HL-60/S4 (cell line): ENCODE measurements at regions not wholly inside any gene's neighbourhood (a gene's known extent, or its start where the extent isn't known, plus 50 kb on each side); places are given as distances from the start of the nearest gene placed in this dataset.

Experiments
- in situ Hi-C: fragments of 300-500 bp; cut with MboI; formaldehyde crosslinking; loops from 2 replicates; pipeline ENCODE4 v1.14.3; 2022; ENCODE audit warnings: low sequenced_read_pairs

DNA sequence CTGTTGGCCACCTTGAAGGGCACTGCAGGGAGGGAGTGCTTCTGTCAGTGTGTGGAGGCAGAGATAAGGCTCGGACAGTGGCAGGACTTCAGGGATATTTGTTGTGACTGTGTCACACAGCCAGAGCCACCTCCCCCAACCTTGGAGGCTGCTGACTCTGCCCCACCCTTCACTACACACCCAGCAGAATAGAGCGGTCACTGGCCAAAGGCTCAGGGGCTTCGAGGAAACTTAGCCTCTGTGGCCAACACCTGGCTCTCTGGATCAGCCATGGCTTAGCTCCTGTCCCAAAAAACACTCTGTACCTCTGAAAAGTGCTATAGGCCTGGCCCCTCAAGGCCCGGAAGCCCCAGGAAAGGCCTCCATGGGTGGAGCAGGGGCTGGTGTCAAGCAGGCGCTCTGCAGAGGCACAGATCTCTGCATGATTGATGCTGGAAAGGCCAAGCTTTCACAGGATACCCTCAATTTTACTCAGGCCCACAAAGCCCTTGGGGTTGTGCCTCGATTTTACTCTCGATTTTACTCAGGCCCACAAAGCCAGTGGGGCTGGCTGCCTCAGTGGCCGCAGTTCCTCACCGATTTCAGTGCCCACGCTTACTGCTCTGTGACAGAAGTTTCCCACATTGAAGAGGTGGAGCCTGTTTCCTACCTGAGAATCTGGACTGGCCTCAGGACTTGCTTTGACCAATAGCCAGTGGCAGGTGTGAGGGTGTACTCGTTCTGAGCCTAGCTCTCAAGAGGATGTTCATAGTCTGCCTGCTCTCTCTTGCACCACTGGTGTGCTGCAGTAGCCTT is 113.2 kb upstream of the GPR26 start:
- in situ Hi-C loops = loop anchor here (10.0 kb wide), 2 partner anchors 418 to 508 kb away; partner anchors contain the start of gene HMX3

DNA sequence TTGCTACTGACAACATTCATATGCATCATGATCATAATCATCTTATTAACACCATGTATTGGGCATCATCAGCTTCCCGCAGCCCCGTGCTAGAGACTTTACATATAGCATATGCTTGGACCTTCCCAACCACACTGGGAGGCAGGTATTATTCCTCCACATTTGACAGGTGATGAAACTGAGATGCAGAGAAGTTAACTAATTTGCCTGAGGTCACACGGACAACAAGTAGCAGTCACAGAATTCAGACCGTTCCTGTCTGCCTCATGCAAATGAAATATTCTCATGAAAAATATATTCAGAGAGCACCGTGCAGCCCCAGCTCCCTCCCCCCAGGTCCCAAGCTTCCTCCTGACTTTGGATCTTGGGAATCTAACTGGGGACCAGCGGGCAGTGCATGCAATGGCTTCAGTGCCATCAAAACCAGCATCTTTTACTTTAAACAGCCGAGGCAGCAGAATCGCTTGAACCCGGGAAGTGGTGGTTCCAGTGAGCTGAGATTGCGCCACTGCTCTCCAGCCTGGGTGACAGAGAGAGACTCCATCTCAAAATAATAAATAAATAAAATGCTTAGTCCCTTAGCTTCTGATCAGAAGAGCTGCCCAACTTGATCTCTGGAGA is 112.2 kb upstream of the GPR26 start:
- in situ Hi-C loops = loop anchor here (10.0 kb wide), 2 partner anchors 419 to 509 kb away; partner anchors contain the start of gene HMX3

DNA sequence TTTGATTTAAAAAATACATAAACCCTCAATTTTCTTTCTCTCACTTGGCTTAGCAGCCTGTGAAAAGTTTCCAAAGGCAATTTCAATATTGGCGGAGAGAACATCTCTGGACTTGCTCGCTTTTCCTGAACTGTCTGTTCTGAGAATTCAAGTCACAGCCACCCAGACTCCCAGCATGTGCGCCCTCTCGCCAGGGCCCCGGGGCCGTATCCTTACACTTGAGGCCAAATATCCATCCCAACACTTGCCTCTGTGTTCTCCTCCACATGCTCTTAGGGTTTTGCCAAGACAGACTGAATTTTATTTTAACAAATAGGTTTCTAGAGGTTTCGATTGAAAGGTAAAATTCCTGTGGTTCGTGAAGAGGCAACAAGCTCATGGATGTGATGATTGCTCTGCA is 111.5 kb upstream of the GPR26 start:
- in situ Hi-C loops = loop anchor here (10.0 kb wide), 2 partner anchors 420 to 510 kb away; partner anchors contain the start of gene HMX3

DNA sequence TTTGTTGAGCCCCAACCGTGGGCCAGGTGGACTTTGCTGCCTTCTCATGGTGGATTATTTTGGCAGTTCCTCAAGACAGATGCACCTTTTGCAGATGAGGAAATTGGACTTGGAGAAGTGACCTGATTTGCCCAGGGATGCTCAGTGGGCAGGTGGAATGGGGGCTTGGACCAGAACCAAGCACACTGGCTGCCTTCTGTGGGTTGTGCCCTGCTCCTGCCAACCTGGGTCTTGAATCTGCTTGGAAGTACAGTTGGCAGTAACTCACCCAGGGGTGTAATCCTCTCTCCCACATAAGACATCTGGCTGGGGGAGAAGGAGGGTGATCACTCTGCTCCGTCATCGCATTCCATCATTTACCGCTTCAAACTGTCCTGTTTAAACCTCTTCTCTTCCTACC is 110.5 kb upstream of the GPR26 start:
- in situ Hi-C loops = loop anchor here (10.0 kb wide), 2 partner anchors 421 to 511 kb away; partner anchors contain the start of gene HMX3

DNA sequence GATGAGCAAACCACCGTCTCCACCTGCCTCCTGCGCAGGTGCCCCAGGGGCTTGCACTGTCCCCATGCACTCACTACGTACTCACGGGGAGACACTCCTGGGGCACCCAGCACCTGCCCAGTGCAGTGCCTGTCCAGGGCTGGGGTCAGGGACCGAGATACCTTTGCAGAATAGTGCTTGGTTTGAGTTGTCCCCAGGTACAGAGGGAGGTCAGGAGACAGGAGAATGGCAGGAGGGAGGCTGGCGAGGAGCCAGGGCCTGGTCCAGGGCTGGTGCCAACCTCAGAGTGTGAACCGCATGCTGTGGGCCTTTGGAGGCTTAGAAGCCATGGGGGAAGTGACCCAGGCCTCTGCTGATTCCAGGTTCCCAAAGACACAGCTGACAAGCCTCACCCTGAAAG is 110.1 kb upstream of the GPR26 start:
- in situ Hi-C loops = loop anchor here (10.0 kb wide), 2 partner anchors 421 to 511 kb away; partner anchors contain the start of gene HMX3

DNA sequence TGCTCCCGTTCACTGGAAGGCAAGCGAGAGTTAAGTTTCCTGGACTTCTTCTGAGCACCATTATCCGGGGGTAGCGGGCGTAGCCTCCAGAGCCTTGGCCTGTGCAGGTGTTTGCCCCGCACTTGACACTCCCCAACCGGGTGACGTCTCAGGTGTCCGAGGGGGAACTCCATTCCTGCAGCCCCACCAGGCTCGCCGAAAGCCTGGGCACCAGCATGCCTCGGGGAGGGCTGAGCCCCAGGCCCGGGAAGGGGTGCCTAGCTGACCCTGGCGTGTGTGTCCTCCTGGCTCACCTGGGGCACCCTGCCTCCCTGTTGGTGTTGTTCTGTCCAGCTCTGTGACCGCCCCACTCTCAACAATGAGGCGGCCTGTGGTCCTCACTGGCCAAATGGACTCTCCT is 109.4 kb upstream of the GPR26 start:
- in situ Hi-C loops = loop anchor here (10.0 kb wide), 2 partner anchors 422 to 512 kb away; partner anchors contain the start of gene HMX3

DNA sequence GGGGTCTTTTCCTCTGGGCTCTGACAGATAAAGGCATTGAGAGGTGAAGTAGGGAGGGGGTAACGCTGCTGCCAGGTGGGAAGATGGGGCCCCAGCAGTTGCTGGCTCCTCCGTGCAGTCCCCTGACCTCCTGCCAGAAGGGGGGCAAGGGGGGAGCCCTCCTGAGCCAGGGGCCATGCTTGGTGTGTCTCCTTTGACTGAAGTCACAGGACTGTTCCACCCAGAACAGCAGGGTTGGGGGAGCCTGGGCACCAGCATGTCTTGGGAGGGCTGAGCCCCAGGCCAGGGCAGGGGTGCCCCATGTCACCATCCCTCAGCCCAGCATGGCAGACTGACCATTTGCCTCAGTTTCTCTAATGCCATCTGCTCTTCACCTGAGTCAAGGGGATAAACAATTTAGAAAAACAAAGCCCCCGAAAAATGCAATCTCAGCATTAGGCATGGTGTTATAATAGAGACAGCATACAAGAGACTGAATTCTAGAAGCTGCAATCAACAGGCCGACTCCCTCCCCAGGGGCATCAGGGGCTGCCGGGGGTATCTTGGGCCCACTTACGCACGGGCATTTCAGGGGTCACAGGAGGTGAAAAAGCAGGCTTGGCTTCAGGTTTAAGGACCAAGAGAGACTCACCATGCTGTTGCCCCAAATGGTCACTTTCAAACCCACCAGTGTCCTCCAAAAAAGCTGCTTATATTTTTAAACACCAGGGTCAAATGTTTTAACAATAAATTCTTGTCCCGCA is 108.6 kb upstream of the GPR26 start:
- in situ Hi-C loops = loop anchor here (10.0 kb wide), 2 partner anchors 423 to 513 kb away; partner anchors contain the start of gene HMX3

DNA sequence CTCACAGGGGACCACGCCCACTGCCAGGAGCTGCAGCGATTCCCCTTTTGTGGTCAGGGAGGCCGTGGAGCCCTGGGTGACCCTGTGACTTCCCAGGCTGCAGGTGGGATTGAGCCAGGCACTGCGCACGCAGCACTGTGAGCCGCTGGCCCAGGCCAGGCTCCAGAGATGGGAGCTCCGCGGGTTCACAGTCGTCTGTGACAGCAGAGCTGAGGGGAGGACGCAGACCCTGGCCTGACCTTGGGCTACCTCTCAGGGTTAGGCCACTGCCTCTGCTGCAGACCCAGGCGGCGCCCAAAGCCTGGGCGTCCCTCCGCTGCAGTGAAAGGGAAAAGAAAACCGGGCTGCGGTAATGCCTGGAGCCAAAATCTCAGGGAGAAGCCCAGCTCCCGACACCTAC is 107.5 kb upstream of the GPR26 start:
- in situ Hi-C loops = loop anchor here (10.0 kb wide), 2 partner anchors 424 to 514 kb away; partner anchors contain the start of gene HMX3

DNA sequence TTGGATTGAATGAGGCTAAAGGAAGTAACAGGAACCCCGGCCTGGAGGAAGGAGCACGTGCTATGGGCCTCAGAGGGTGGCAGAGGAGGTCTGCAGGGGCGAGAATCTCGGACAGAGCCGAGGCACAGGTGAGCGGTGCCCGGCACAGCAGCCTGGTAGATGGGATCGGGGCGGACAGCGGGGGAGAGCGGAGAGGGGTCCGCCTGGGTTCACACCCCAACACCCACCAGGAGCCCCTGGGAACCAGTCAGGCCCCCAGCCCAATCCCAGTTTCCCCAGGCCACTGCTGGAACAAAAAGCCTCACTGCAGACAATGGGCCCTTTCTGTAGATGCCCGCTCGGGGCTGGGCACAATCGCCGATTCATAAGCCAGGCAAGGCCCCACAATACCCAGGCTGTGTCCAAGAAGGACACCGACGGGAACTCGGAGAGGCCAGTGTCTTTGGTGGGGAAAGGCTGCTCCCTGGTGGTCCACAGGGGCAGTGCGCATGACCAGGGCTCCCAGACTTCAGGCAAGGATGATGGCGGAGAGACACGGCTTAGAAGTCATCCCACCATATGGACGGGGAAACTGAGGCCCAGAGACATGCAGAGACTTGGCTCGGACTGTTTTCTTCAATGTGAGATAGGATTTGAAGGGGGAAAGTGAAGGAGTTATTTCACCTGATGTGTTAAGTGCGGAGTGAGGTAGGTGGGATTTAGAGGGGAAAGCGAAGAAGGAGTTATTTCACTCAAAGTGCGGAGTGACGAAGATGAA is 106.9 kb upstream of the GPR26 start:
- in situ Hi-C loops = loop anchor here (10.0 kb wide), 2 partner anchors 424 to 514 kb away; partner anchors contain the start of gene HMX3

DNA sequence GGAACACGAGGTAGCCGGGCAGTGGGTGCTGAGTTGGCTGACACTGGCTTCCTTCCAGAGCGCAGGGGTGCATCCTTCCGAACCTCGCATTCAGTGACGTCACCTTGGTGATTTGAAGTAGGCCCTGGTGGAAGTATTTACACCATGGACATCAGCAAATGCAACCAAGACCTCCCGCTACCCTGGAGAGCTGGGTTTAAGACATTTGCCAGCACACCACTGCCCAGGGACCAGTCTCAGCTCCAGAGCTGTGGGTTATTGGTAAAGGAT is 106.4 kb upstream of the GPR26 start:
- in situ Hi-C loops = loop anchor here (10.0 kb wide), 2 partner anchors 425 to 515 kb away; partner anchors contain the start of gene HMX3

DNA sequence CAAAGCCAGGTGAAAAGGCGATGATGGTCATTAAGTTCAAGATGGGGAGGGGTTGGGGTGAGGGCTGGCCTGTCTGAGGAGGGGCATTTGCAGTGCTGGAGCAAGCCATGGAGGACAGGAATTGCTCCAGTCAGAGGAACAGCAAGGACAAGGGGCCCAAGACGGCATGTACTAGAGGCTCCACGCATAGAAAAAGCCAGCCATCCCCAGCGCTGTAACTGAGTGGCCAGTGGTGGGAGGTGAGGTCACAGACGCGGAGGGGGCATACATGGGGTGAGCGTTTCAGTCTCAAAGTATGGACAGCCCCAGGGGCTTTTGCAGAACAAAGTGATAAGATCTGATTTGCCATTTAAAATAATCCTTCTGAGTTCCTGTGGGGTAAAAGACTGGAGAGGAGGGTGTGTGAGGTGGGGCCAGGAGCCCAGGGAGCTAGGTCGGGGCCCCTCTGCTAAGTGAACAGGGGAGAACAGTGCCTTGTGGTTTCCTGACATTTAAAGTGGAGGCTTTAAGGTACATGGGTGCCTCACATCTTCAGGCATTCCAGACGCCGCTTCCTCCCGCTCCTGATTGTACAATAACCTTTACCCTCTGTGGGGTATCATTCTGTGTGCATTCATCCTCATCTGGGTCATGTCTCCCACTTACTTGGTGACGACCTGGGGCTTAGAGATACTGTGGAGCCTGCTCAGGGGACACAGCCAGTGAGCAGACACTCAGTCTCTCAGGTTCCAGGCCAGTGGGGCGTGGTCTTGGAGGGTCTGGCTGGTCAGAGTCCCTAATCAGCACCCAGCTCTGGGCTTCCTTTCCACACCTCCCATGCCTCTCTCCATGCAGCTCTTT is 105.6 kb upstream of the GPR26 start:
- in situ Hi-C loops = no loop called here

DNA sequence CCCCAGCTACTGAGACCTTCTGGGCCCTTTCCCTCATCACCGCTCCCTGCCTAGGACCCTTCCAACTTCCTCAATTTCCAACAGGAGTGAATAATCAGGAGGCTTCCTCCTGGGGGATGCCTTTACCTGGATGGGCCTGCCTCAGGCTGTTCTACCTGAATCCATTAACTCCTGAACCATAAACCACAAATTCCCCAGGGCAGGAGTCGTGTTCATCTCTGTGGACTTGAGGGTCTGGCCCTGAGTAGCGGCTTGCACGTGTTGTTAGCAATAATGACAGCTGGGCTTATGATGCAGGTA is 105.1 kb upstream of the GPR26 start:
- in situ Hi-C loops = no loop called here

DNA sequence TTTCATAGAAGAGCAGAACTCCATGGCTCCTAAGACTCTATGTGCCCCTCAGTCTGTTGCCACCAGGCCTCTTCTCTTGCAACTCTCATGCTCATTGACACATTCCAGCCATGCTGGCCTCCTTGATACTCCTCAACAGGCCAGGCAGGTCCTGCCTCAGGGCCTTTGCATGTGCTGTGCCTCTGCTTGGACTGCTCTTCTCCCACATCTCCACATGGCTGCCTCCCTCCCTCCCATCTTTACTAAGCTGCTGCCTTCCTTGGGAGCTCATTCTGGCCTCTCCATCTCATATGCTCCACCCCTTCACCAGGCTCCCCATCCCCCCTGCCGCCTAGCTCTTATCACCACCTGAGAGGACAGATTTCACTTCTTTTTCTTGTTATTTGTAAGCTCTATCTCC is 103.8 kb upstream of the GPR26 start:
- in situ Hi-C loops = no loop called here

DNA sequence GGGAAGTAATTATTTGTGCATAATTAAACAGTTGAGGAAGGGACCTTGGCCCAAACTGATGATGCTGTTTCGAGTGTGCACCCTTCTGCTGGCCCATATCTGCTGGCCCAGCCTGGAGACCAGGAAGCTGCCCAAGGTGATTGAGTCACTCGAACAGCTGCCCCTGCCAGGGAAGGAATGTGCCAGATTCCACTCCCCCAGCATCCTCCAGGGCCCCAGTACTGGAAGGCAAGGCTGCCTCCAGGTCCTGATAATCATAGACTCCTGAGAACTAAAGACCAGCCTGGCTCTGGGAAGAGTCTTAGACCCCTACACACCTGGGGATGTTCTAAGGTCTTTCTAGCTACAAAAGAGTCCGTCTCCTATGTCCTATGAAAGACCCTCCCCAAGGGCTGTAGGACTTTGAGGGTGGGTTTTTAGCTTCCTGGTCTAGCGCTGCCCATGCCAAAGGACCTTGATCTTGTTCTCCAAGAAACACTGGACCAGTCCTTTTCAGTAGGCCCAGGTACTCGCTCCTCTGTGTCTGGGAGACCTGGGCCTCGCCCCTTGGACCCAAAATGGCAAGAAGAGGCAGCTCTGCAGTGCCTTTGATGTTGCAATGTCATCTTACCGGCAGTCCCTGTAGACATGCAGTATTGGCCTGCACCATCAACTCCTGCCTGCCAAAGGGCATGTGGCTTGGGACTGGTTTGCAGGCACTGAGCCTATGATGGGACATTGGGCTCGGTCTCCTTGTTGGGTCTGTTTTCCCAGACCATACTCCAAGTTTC is 103.2 kb upstream of the GPR26 start:
- in situ Hi-C loops = no loop called here

DNA sequence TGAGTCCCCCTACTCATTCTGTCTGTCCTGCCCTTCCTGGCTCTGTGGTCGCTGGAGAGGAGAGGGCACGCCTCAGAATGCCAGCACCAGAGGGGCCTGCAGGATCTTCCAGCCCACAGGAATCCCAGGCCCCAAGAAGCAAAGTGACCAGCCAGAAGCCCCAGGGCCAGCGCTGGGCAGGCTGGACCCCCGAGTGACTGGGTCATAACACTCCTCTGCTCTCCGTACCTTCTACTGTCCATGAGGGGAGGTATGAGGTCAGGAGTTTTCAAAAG is 102.6 kb upstream of the GPR26 start:
- in situ Hi-C loops = no loop called here

DNA sequence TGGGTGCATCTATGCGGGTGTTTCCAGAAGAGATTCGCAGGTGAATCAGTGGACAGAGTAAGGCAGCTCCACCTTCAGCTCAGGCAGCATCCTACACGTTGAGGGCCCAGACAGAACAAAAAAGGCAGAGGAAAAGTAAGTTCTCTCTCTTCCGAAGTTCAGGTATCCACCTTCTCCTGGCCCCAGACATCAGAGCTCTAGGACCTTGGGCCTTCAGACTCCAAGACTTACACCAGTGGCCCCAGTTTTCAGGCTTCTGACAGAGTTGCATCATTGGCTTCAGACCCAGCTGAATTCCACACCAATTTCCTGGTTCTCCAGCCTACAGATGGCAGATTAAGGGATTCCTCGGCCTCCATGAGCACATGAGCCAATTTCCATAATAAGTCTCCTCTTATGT is 102.2 kb upstream of the GPR26 start:
- in situ Hi-C loops = no loop called here

DNA sequence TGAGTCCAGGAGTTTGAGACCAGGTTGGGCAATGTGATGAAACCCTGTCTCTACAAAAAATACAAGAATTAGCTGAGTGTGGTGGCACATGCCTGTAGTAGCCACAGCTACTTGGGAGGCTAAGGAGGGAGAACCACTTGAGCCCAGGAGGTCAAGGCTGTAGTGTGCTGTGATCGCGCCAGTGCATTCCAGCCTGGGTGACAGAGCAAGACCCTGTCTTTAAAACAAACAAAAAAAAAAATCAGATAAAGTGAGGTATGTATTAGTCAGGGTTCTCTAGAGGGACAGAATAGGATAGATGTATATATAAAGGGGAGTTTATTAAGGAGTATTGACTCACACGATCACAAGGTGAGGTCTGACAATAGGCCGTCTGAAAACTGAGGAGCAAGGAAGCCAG is 101.5 kb upstream of the GPR26 start:
- in situ Hi-C loops = no loop called here

DNA sequence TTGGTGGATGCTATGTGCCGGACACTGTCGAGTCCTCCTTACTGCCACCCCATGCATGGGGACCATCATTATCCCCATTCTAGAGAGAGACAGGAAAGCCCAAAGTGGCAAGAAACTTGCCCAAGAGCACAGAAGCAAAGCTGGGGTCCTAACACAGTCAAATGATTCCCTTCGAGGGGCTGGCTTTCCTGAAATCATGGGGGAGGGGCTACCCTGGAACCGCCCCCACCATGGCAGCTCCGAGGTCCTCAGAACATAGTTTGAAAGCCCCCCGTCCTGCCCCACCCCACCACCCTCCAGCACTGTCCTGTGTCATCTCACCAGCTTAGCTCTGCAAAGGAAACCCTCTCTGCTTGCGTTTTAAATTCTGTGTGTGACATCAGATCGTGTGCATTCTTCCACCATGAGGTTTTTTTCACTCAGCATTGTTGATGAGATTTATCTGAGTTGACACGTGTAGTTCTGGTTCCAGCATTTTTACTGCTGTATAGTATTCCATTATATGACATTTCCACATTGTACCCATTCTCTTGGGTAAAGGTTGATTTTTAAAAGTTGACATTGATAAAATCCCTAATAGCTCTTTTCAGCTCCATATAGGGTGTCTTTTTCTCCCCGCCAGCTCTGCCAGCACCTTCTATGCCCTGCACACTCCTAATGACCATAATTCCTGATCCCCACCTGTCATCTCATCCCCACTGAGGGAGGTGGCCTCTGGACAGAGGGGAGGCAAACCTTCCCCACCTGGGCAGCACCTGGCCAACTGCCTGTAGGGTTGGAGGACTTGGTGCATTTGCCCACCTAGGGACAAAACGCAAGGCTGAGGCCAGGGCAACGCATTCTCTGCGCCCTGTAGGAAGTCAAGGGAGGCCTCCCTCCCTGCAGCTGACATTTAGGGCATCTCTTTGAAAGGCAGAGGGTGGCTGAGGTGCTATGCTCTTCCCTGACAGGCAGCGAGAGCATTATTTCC is 100.2 kb upstream of the GPR26 start:
- in situ Hi-C loops = no loop called here
